ENCODE measurements at regions not wholly inside any gene's neighbourhood (a gene's known extent, or its start where the extent isn't known, plus 50 kb on each side); places are given as distances from the start of the nearest gene placed in this dataset.
"Not testable (repeated sequence)": the region's sequence is repeated elsewhere in the genome, so short reads cannot be mapped to it uniquely, and the experiment has no call there.

DNA sequence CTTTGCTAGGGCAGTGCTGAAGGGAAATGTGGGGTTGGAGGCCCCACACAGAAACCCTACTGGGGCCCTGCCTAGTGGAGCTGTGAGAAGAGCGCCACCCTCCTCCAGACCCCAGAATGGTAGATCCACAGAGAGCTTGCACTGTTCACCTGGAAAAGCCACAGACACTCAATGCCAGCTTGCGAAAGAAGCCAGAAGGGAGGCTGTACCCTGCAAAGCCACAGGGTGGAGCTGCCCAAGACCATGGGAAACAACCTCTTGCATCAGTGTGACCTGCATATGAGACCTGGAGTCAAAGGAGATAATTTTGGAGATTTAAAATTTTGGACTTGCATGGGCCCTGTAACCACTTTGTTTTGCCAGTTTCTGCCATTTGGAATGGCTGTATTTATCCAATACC, 615.4 kb upstream of the MIR17HG start:
- DNase-seq, result no peak

DNA sequence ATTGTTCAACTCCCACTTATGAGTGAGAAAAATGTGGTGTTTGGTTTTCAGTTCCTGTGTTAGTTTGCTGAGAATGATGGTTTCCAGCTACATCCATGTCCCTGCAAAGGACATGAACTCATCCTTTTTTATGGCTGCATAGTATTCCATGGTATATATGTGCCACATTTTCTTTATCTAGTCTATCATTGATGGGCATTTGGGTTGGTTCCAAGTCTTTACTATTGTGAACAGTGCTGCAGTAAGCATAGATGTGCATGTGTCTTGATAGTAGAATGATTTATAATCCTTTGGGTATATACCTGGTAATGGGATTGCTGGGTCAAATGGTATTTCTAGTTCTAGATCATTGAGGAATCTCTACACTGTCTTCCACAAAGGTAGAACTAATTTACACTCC, 613.0 kb upstream of the MIR17HG start:
- not testable (repeated sequence) for DNase-seq

DNA sequence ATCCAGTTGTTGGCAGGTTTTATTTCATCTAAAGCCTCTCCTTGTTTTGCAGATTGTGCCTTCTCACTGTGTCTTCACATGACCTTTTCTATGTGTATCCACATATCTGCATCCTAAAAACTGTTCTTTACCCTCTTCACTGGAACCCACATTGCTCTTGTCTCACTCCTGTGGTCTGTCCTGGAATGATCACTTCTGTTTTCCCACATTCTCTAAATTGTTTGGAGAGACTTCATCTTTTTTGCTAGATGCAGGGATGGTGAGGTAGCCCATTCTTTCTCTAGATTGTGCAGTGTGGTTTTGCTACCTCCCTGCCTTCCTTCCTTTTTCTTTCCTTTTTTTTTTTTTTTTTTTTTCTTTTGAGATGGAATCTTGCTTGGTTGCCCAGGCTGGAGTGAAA, 608.6 kb upstream of the MIR17HG start:
- DNase-seq, result no peak

DNA sequence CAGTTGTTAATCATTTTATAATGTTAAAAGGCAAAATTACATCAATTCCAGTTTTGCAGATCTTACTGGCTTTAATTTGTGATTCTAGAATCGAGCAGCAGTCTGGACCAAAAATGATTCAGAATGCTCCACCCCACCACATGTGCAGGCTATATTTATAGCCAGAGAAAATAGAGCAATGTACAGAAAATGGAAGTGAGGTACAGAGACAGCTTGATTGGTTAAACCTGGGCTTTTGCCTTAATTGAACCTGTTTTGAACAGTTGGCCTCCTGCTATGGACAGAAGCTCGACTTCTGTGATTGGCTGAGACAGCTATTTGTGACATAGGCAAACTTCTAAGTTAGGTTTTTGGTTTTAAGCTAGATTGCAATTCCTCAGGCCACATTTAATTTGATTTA, 607.4 kb upstream of the MIR17HG start:
- no peak for DNase-seq

DNA sequence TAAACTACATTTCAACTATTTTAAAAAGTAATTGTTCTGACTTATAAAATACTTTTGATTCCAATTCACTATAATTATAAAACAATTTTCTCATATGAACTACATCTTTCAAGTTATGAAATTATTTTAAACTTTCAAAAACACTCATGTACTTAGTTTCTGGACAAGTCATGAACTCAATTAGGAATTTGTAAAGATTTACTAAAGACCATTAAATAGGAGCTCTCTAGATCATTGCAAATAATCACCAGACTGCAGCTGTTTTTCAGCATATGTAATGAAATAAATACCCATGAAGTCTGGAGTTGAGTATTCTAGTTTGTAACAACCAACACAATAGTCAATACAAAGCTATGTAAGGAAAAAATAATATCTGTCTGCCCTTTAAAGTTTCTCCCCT, 605.1 kb upstream of the MIR17HG start:
- DNase-seq, result no peak

DNA sequence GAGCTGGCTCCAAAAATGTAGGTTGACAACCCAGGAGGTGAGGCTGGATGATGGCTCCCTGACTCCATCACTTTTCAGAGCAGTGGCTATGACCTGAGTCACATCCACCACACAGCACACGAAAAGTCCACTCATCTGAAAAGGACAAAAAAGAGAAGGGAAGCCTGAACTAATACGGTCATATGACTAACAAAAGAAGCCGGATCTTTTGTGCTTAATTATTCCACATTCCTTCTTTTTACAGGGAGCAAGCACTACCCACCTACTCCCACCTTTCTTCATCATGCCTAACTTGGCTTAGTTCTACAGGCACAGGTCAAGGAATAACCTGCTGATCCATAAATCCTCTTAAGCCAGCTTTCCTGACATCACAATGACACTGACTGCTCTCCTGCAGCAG, 601.3 kb upstream of the MIR17HG start:
- DNase-seq, result no peak

DNA sequence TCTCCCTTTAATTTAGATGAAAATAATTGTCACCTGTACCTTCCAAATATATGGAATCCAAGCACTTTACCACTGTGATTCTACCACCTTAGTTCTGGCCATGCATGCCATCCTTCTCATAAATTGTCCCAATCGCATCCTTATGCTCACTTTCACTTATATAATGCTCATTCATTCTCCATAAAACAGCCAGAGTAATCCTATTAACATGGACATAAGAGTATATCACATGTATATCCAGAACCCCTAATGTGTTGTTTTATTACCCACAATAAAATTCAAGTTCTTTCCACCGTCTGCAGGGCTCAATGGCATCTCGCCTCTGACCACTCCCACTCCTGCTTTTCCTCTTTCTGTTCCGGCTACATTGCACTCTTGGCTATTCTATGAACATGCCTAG, 597.5 kb upstream of the MIR17HG start:
- DNase-seq, result no peak

DNA sequence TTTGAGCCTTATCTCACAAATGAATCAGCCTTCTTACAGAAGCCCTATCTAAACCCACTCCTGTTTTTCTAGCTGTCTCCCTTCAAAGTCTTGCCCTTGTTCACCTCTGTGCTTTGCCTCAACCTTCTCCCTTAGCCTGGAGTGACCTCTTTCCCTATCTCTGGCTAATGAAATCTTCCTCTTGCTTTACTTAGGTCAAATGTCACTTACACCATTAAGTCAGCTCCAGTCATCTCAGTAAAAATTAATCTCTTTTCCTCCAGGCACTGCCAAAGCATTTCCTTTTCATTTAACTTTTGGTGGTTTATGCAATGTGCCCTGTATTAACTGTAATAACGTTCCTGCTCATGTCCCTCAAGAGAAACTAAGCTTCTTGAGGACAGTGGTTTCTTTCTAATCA, 596.5 kb upstream of the MIR17HG start:
- DNase-seq, result no peak

DNA sequence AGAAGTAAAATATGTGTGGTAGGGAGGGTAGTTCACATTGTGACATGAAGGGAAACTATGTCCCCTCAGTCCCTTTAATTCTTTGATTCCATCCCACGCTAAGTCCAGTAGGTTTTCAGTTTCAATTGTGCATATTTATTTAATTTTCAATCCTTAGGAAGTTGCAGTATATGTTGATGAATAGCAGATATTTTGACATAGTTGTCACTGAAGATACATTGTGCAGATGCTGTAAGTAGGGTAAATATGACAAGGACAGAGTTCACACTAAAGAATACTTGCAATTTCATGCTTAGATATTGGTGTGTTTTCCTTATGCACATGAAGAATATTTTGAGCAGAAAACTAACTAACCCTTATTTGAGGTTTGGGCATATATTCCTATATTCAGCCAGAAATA, 595.4 kb upstream of the MIR17HG start:
- no peak for DNase-seq

DNA sequence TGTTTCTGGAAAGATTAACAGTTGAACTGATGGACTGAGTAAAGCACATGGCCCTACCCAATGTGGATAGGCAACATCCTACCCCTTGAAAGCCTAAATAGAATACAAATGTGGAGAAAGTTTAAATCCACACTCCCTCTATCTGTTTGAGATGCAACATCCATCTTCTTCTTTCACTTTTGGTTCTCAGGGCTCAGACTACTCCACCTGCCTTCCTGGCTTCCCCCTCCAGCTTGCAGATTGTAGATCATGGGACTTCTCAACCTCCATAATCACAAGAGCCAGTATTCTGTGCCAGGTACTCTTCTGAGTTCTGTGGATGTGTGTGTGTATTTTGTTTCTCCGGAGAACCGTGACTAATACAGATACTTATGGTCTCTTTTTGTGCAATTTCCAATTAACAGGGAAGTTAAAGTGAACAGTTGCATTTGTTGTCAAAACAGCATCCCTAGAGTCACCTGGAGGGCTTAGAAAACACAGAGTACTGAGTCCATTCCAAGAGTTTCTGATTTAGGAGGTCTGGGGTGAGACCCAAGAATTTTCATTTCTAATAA, 590.3 kb upstream of the MIR17HG start:
- no peak for DNase-seq

DNA sequence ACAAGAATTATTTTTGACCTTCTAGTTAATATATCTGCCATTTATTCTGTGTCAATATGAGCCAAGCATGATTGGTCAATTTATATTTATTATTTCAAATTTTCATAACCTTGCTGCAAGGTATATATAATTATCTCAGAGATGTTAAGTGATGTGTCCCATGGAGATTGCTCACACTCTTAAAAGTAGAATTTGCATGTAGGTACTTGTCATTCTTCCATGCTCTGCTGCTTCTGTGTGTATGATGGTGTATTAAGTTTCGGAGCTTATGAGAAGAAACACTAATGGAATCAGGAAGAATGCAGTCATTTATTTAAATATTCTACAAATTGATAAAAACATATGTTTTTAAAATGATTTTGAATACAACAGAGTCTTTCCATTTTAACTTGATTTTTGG, 586.8 kb upstream of the MIR17HG start:
- no peak for DNase-seq

DNA sequence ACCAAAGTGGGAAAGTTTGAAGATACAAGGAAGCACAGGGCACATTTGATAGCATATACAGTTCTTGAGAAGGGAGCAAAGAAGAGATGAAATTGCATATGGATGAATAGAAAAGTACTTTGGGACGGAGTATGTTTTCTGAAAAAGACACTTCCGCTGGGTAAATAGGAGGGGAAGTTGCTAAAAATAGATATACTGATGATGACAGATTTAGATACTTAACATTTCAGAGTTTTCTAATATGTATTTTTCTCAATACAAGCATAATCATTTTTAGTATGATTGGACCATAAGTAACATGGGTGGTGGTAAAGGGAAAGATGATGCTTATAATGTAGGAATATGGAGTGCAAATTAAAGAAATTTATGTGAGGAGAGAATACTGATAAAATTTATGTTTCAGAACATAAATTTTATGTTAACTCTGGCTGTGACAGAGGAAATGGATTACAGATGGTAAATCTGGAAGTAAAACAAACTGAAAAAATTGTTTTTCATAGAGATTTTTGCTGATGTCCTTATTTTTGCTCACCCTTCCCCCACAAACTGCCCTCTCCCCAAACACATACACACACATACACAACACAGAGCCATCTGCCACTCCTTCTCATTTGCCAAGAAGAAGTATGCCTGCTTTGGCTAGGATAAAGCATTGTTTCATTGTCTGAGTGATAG, 583.9 kb upstream of the MIR17HG start:
- no peak for DNase-seq

DNA sequence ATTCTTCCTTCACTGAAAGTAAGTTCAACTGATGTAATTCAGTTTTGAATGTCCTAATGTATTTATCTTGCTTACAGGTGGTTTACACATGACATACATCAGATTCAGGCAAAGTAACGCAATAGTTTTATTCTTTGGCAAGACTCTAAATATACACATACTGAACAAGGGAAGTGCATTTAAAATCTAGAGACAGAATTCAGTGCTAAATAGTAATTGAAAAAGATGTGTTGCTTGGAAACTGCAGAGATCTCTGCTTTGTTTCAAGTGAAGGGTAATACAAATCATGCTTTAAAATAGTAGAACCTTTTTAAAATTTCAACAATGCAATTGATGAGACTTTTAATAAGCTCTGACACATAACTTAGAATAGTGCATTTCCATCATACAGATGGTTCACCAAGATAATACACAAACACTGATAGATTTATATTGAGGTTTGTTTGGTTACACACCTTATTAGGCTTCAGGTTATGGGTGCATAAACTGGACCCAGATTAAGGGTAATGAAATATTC, 581.0 kb upstream of the MIR17HG start:
- no peak for DNase-seq

DNA sequence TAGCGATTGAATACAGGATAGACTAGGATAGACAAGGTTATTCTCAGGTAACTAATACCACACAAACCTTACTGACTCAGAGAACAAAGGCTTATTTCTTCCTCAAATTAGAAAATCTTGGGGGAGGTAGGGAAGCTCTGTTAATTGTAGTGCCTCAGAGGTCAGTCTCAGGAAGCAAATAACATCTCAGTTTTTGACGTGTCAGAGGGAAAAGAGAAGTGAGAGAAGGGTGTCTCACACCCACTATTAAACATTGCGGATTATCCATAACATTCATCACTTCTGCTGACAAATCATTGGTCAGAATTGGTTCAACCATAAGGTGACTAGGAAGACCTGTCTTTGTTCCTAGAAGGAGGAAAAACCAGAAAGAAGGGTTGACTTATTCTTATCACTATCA, 579.4 kb upstream of the MIR17HG start:
- no peak for DNase-seq

DNA sequence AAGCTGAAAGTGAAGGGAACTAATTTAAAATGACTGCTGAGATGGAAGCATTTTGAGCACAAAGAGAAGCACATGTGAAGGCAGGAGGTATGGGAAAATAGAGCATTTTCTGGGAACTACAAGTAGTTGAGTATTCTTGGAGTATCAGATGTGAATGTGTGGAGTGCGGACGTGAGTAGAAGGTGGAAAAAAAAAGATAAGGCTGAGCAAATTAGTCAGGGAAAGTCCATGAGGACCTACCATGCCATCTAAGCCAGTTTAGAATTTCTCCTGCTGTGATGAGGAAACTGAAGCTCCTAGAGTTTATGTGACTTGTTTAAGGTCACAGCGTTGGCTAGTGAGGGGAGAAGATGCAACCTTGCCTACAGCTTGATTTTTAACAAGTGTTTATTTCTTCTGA, 578.1 kb upstream of the MIR17HG start:
- DNase-seq, result no peak

DNA sequence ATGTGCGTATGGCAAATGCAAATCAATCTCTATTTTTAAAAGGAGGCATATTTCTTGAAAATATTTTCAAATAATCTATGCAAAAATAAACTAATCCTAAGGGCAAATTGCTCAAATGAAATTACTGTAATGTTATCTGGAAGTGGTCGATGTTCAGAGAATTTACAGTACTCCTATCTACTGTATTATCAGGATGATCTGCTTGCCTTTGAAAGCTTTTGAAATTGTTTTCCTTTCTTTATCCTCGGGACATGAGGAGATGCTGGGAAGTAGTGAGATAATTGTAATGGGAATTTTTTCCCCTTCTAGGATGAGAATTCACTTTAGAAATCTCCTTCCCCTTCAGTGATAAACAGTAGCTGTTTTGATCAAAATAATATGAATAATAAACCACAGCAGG, 577.2 kb upstream of the MIR17HG start:
- DNase-seq, result no peak

DNA sequence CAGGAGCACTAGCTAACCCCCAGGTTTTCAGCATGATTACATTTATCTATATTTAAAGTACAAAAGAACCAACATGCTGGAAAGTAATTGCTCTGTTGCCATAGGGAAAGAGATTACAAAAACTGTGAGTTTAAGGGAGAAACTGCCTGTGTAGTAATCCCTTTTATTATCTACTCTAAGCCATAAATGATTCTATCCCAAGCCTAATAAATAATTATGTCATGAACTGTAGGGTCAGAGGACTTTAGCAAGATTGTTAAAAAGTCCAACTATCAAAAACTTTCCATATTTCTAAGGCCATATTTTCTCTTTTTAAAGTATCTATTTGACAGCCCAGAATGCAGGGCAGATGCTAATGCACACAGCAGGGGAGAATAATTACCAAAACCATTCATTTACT, 573.8 kb upstream of the MIR17HG start:
- no peak for DNase-seq

DNA sequence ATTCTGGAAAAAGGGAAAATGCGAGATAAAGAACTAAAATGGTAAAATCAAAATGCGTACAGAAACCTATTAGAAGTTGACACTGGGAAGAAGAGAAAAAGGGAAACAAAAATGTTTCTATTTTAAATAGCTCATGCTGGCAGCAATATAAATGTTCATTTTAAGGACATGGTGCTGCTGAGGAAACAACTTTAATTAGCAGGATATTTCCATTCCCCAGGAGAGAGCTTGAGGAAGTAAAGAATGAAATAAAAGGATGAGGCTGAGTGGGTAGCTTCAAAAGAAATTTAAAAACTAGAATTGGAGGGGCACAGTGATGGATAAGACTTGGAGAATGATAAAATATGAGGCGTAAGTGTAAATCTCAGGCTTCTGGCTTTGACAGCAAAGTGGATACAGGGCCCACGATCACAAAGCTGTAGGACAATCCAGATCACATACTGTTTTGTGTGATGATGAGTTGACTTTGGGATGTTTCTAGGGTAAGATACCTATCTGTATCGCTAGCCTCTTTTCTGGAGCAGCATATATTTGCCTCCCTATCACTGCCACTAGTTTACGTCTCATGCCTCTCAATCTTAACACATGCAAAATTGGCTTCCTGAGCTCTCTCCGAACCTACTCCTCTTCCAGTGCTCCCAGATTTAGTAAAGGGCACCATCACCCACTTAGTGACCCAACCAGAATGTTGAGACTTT, 571.3 kb upstream of the MIR17HG start:
- DNase-seq, result no peak

DNA sequence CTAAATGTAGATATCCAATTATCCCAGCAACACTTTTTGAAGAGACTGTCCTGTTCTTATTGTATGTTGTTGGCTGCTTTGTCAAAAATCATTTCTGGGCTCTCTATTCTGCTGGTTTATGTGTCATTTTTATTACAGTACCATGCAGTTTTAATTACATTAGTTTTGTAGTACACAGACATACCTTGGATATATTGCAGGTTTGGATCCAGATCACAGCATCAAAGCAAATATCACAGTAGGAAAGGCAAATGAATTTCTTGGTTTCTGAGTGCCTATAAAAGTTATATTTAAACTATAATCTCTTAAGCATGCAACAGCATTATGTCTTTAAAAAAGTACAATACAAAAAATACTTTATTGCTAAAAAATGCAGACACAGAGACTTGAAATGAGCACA, 564.2 kb upstream of the MIR17HG start:
- DNase-seq, result no peak

DNA sequence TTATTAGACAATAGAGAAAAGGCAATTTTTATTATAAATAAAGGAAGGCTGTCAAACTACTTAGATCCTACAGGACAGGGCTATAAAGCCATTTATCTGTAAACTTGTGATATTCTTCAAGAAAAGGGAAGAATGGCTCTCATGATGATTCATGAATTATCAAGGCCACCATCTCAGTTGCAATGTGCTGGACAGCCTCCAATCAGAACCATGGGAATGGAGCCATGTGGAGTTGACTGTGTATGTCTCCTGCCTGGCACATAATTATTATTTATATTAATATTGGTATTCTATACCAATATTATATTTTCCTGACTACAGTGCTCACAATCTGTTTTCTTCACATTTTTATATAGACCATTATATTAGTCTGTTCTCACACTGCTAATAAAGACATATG, 560.5 kb upstream of the MIR17HG start:
- no peak for DNase-seq

DNA sequence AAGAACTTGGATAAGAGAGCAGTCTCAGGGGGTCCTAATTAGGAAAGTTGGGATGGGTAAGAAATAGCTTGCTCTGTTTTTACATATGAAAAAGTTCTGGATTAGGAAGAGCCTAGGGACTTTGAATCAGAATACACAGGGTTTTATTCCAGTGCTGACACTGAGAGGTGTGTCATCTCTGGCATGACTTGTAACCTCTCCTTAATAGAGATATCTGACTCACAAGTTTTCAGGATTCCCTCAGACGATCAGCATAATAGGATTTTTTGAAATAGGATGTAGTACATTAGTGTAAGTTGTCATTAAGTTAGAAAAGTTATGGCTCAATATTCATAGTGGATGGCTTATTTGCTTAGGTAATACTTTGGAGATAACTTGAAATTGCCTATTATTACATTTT, 555.2 kb upstream of the MIR17HG start:
- DNase-seq, result no peak

DNA sequence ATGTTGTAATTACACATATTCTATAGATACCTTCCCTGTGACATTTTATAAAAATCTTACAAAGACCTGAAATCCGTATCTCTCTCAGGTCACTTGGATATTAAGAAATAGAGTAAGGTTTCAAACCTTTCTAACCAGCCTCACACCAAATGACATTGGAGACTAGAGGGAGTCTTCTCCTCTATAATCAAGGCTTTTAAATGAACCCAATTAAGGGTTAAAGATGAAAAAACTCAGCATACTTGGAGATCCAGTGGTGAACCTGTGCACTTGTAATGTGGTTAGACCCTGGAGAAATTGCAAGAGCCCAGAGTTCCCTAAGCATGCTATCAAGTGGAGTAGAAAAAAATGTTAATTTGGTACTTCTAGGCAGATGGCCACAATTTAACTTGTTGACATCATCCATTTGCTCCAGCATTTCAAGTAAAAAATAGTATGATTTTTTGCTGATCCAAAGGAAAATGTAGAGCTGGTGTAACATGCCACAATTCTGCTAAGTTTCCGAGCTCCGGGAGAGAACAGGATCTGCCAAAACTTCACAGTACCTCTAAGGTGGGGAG, 554.1 kb upstream of the MIR17HG start:
- DNase-seq, result no peak

DNA sequence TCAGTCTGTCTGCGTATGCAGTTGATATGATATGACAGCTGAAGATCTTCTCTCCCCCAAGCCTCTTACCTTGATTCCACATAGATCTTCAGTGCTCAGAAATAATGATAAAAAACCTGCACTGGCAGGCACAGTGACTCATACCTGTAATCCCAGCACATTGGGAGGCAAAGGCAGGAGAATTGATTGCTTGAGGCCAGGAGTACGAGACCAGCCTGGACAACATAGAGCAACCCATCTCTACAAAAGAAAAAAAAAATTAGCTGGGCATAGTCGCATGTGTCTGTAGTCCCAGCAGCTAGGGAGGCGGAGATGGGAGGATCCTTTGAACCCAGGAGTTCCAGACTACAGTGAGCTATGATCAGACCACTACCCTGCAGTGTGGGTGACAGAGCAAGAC, 551.0 kb upstream of the MIR17HG start:
- DNase-seq, result no peak

DNA sequence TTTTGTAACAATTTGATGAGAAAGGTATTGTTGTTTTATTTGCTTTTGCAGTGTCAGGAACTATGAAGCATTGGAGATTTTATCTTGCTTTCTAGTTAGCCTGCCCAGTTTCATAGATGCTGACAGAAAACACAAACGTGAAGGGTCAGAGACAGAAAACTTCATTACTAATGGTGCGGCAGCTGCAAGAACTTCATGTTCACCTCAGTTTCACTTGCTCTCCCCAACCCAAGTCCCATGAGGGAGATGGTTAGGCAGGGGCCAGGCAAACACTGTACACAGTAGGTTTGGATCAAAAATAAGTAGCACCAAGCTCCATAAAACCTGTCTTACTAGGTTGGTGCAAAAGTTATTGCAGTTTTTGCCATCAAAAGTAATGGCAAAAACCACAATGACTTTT, 550.2 kb upstream of the MIR17HG start:
- no peak for DNase-seq
